ENCODE measurements at regions not wholly inside any gene's neighbourhood (a gene's known extent, or its start where the extent isn't known, plus 50 kb on each side); places are given as distances from the start of the nearest gene placed in this dataset.

- no peak for DNase-seq
- Histone ChIP-seq H3K4me1 (no peaks in the 10 kb centered on the region), H3K27me3 (replicated peaks; ENCODE audit: control insufficient read depth, insufficient read depth, low read length) (no peaks in the 10 kb centered on the region), H3K9me3 (no peaks in the 10 kb centered on the region), H3K4me3 (ENCODE audit: low read depth, low read length) (no peak overlapping the region), H3K36me3 (ENCODE audit: control insufficient read depth, insufficient read depth, low read length) (no peaks in the 10 kb centered on the region)
- Mint-ChIP-seq H3K9me3 (ENCODE audit: unreplicated experiment) (no peaks in the 10 kb centered on the region), H3K4me3 (ENCODE audit: unreplicated experiment) (no peak overlapping the region), H3K27me3 (ENCODE audit: insufficient read depth, unreplicated experiment) (peaks cover 3% of the 10 kb centered on the region), H3K36me3 (ENCODE audit: insufficient read depth, unreplicated experiment) (no peaks in the 10 kb centered on the region), H3K27ac (ENCODE audit: unreplicated experiment) (no peak overlapping the region), H3K4me1 (ENCODE audit: low read depth, unreplicated experiment) (no peaks in the 10 kb centered on the region)
- intact Hi-C loops (cut with micrococcal nuclease; ENCODE audit: unreplicated experiment): no loop called here
- CTCF ChIA-PET: no interaction called here
- TF ChIP-seq CTCF (IDR thresholded peaks at IDR 0.05; ENCODE audit: insufficient read depth in 1 of 2, low read depth in 1 of 2, low read length in 1 of 2, severe bottlenecking in 1 of 2, unreplicated experiment in 1 of 2): no peak
- POLR2A ChIA-PET: no interaction called here
- no TSS peak for BruUV-seq (replicated peaks)
Observed at GRCh38 chr5:136457390-136458013, 92.2 kb upstream of the TRPC7 start.

DNA sequence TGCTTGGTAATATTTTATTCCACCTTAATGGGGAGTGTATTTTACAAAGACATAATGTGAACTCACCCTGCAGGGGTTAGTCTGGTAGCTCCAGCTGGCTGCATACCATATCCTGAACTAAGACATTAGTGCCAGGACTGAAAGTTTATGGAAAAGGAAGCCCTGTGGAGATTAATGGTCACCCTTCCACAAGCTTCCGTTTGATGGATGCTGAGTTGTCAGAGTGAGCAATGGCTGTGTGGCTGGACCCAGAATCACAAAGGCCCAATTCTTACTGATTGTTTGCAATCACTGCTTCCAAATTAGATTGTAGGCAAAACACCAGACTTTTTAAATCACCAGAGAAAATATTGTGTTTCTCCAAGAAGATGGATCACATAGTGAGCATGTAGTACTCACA is 90.1 kb upstream of the TRPC7 start:
- H3K36me3 Mint-ChIP-seq (ENCODE audit: insufficient read depth, unreplicated experiment): no peaks in the 10 kb centered on the region
- no peaks in the 10 kb centered on the region for H3K9me3 ChIP-seq
- no TSS peak for BruUV-seq (replicated peaks)
- peaks cover 6% of the 10 kb centered on the region for H3K9me3 Mint-ChIP-seq (ENCODE audit: unreplicated experiment)
- ChIA-PET POLR2A (no interaction called here), CTCF (no interaction called here)
- peaks cover 5% of the 10 kb centered on the region for H3K27me3 Mint-ChIP-seq (ENCODE audit: insufficient read depth, unreplicated experiment)
- no peaks in the 10 kb centered on the region for H3K4me1 Mint-ChIP-seq (ENCODE audit: low read depth, unreplicated experiment)
- H3K4me3 ChIP-seq (ENCODE audit: low read depth, low read length): no peak overlapping the region
- no peaks in the 10 kb centered on the region for H3K36me3 ChIP-seq (ENCODE audit: control insufficient read depth, insufficient read depth, low read length)
- H3K4me3 Mint-ChIP-seq (ENCODE audit: unreplicated experiment): no peak overlapping the region
- no peaks in the 10 kb centered on the region for H3K27me3 ChIP-seq (replicated peaks; ENCODE audit: control insufficient read depth, insufficient read depth, low read length)
- no peak overlapping the region for H3K27ac Mint-ChIP-seq (ENCODE audit: unreplicated experiment)
- TF ChIP-seq CTCF (IDR thresholded peaks at IDR 0.05; ENCODE audit: insufficient read depth in 1 of 2, low read depth in 1 of 2, low read length in 1 of 2, severe bottlenecking in 1 of 2, unreplicated experiment in 1 of 2): no peak
- intact Hi-C loops (cut with micrococcal nuclease; ENCODE audit: unreplicated experiment): no loop called here
- DNase-seq: no peak
- H3K4me1 ChIP-seq: no peaks in the 10 kb centered on the region

- BruUV-seq (replicated peaks): no TSS peak
- H3K4me1 Mint-ChIP-seq (ENCODE audit: low read depth, unreplicated experiment): no peaks in the 10 kb centered on the region
- H3K4me3 Mint-ChIP-seq (ENCODE audit: unreplicated experiment): no peak overlapping the region
- no peak overlapping the region for H3K27ac Mint-ChIP-seq (ENCODE audit: unreplicated experiment)
- CTCF ChIA-PET: no interaction called here
- Histone ChIP-seq H3K4me3 (ENCODE audit: low read depth, low read length) (no peak overlapping the region), H3K27me3 (replicated peaks; ENCODE audit: control insufficient read depth, insufficient read depth, low read length) (no peaks in the 10 kb centered on the region), H3K9me3 (no peaks in the 10 kb centered on the region), H3K36me3 (ENCODE audit: control insufficient read depth, insufficient read depth, low read length) (no peaks in the 10 kb centered on the region), H3K4me1 (no peaks in the 10 kb centered on the region)
- no peak for TF ChIP-seq CTCF (IDR thresholded peaks at IDR 0.05; ENCODE audit: insufficient read depth in 1 of 2, low read depth in 1 of 2, low read length in 1 of 2, severe bottlenecking in 1 of 2, unreplicated experiment in 1 of 2)
- no peak for DNase-seq
- H3K9me3 Mint-ChIP-seq (ENCODE audit: unreplicated experiment): peaks cover 8% of the 10 kb centered on the region
- POLR2A ChIA-PET: no interaction called here
- intact Hi-C loops (cut with micrococcal nuclease; ENCODE audit: unreplicated experiment): no loop called here
- no peaks in the 10 kb centered on the region for H3K36me3 Mint-ChIP-seq (ENCODE audit: insufficient read depth, unreplicated experiment)
- H3K27me3 Mint-ChIP-seq (ENCODE audit: insufficient read depth, unreplicated experiment): peaks cover 2% of the 10 kb centered on the region
Observed at GRCh38 chr5:136453986-136454758, 88.8 kb upstream of the TRPC7 start.

All from Caco-2 (cell line).